Peyer's patch (tissue), 4 donors: ENCODE measurements at regions not wholly inside any gene's neighbourhood (a gene's known extent, or its start where the extent isn't known, plus 50 kb on each side); places are given as distances from the start of the nearest gene placed in this dataset.

ENCODE experiments used
- POLR2A ChIP-seq, 2 donors: fragments of 450-650 bp; IDR thresholded peaks; one replicate each; pipeline ENCODE4 v1.5.1; 2017; ENCODE audit warnings: antibody characterized with exemption in 2 of 2, mild to moderate bottlenecking in 2 of 2, moderate library complexity in 2 of 2
- TF ChIP-seq, protein P1 (sequence below), 6 experiments: fragments of 450-650 bp in 4 of 6; fragments of 200-600 bp in 2 of 6; sonication (generic) in 1 of 6; IDR thresholded peaks; one replicate each; pipeline ENCODE4 v1.5.1; 2017 to 2019; ENCODE audit warnings: antibody characterized with exemption in 6 of 6, mild to moderate bottlenecking in 3 of 6, moderate library complexity in 1 of 6

GRCh38 chr10:111785921-111786320 lies 397.6 kb downstream of the GPAM start:
- TF ChIP-seq, protein P1, sequence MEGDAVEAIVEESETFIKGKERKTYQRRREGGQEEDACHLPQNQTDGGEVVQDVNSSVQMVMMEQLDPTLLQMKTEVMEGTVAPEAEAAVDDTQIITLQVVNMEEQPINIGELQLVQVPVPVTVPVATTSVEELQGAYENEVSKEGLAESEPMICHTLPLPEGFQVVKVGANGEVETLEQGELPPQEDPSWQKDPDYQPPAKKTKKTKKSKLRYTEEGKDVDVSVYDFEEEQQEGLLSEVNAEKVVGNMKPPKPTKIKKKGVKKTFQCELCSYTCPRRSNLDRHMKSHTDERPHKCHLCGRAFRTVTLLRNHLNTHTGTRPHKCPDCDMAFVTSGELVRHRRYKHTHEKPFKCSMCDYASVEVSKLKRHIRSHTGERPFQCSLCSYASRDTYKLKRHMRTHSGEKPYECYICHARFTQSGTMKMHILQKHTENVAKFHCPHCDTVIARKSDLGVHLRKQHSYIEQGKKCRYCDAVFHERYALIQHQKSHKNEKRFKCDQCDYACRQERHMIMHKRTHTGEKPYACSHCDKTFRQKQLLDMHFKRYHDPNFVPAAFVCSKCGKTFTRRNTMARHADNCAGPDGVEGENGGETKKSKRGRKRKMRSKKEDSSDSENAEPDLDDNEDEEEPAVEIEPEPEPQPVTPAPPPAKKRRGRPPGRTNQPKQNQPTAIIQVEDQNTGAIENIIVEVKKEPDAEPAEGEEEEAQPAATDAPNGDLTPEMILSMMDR (IDR thresholded peaks at IDR 0.05), result no peak
- no peak for TF ChIP-seq POLR2A (IDR thresholded peaks at IDR 0.05)
